BLaER1 (cell line): ENCODE measurements at regions not wholly inside any gene's neighbourhood (a gene's known extent, or its start where the extent isn't known, plus 50 kb on each side); places are given as distances from the start of the nearest gene placed in this dataset.
"Not testable (repeated sequence)": the region's sequence is repeated elsewhere in the genome, so short reads cannot be mapped to it uniquely, and the experiment has no call there.

Experiments
- H3K27ac ChIP-seq: shearing (Covaris generic); formaldehyde crosslinking; 2 replicates; pipeline ENCODE4 v1.8.1; 2022
- H3K27me3 ChIP-seq: shearing (Covaris generic); formaldehyde crosslinking; 2 replicates; pipeline ENCODE4 v1.8.1; 2022
- H3K36me3 ChIP-seq: shearing (Covaris generic); formaldehyde crosslinking; 2 replicates; pipeline ENCODE4 v1.8.1; 2022
- H3K4me1 ChIP-seq: shearing (Covaris generic); formaldehyde crosslinking; 2 replicates; pipeline ENCODE4 v1.8.1; 2022
- H3K4me2 ChIP-seq: shearing (Covaris generic); formaldehyde crosslinking; 2 replicates; pipeline ENCODE4 v1.8.1; 2022
- H3K4me3 ChIP-seq: shearing (Covaris generic); formaldehyde crosslinking; 2 replicates; pipeline ENCODE4 v1.8.1; 2022
- H3K9ac ChIP-seq: shearing (Covaris generic); formaldehyde crosslinking; 2 replicates; pipeline ENCODE4 v1.8.1; 2022
- H3K9me3 ChIP-seq: shearing (Covaris generic); formaldehyde crosslinking; 2 replicates; pipeline ENCODE4 v1.8.1; 2022
- H4K20me1 ChIP-seq: shearing (Covaris generic); formaldehyde crosslinking; 2 replicates; pipeline ENCODE4 v1.8.1; 2022
- Cebpa-rat ChIP-seq: shearing (Covaris generic); IDR thresholded peaks from 2 replicates; pipeline ENCODE4 v1.8.1; 2022

DNA sequence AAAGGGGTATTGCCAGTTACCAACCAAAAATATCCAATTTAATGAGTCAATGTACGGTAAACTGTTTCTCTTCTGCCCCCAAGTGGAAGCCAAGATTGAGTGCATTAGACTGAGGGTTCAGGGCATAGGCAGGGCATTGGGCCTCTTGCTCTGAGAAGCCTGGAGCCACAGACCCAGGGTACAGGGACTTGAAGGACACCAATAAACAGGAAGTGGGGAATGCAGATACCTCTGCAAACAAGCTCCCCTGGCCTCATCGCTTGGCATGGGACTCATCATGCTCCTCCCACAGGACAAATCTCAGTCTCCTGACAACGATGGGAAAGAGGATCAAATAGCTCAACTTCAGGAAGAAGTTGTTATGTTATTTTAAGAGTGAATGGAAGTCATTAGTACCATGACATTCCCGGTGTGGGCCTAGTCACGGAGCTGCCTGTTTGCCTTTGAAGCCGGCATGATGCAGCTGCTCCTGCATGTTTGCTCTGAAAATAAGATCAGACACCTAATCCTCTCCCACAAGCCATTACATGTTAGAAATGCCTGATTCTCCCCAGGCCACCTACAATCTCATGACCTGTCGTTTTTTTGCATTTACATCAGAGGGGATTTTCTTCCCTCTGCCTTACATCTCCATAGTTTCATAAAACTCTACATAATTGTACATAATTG is 224.2 kb downstream of the RCHY1 start:
- Histone ChIP-seq H3K36me3 (no peaks in the 10 kb centered on the region), H3K4me2 (no peak overlapping the region), H3K27ac (no peak overlapping the region), H3K4me3 (no peak overlapping the region), H3K9me3 (no peaks in the 10 kb centered on the region), H3K27me3 (no peaks in the 10 kb centered on the region), H4K20me1 (no peaks in the 10 kb centered on the region), H3K4me1 (no peaks in the 10 kb centered on the region), H3K9ac (no peak overlapping the region)
- TF ChIP-seq Cebpa-rat = no peak

DNA sequence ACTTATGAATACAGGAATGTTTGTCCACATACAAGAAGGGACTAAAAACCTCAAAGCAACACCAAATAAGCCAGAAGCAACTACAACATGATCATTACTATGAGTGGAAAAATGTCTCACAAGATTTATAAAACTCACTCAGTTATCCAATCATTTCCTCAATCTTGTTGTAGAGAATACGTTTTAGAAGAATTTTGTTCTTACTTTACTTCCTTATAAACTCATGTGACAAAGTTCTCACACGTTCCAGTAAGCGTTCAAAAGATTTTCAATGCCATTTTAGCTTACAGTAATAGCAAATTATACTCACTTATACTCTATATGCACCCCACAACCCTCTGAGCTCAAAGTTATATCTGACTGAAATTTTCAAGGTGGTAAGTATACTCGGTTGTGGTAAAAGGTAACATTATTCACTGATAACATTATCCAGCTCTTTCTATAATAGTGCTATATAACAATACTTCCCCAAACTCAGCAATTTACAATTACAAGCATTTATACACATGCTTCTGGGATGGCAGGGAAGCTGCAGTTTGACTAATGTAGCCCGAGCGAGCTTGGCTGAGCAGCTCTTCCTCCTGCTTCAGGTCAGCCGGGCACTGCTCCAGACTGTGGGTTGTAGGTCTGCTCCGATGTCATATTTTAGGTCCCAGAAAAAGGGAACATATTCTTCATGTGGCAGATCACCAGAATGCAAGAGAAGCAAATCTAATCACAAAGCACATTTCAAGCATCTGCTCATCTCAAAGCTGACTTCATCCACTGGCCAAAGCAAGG is 226.3 kb downstream of the RCHY1 start:
- TF ChIP-seq Cebpa-rat = no peak
- Histone ChIP-seq H3K4me2 (no peak overlapping the region), H3K9me3 (no peaks in the 10 kb centered on the region)

DNA sequence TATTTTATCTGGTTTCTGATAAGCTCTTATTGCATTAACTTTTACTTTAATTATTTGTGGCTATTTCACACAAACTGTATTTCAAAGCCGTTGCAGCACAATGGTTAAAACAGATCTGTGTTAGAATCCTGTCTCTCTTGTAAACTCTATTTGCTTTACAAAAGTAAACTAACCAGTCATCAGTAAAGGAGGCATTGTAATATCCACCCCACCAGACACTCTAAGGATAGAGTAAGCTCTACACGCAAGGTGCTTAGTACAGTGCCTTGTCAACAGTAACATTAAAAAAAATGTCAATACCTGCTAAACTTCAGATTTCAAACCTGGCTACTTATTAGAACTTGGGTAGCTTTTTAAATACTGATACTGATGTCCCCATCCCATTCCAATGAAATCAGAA is 228.4 kb downstream of the RCHY1 start:
- Histone ChIP-seq H4K20me1 (no peaks in the 10 kb centered on the region), H3K4me2 (no peak overlapping the region), H3K9me3 (no peaks in the 10 kb centered on the region), H3K9ac (no peak overlapping the region), H3K4me3 (no peak overlapping the region), H3K36me3 (no peaks in the 10 kb centered on the region), H3K27me3 (no peaks in the 10 kb centered on the region), H3K27ac (no peak overlapping the region), H3K4me1 (peaks cover 7% of the 10 kb centered on the region; the same call in 1 of the 2 replicates)
- no peak for TF ChIP-seq Cebpa-rat

More for the DNA sequence above, 226.3 kb downstream of the RCHY1 start:
- no peak overlapping the region for H3K27ac ChIP-seq
- H4K20me1 ChIP-seq = no peaks in the 10 kb centered on the region
- H3K36me3 ChIP-seq = no peaks in the 10 kb centered on the region
- H3K27me3 ChIP-seq = no peaks in the 10 kb centered on the region
- no peaks in the 10 kb centered on the region for H3K4me1 ChIP-seq
- no peak overlapping the region for H3K9ac ChIP-seq
- no peak overlapping the region for H3K4me3 ChIP-seq

DNA sequence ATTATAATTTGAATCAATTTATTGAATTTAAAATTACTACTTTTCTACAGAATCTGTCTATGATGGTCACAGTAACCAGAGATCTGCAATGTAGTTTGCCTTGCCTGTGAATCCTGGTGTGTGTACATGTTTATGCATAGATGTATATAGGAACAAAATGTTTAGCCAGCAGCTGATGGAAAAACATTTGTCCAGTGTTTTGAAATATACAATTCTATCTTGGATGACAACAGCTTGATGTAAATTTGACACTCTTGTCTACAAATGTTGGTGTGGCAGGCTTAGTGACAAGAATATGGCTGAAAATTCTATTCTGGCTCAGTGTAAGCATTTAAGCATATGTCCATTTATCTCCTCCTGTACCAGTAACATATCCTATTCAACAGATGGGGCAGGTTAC is 229.4 kb downstream of the RCHY1 start:
- H3K4me1 ChIP-seq = peaks cover 7% of the 10 kb centered on the region; the same call in 1 of the 2 replicates
- H3K9ac ChIP-seq = no peak overlapping the region
- H3K27ac ChIP-seq = no peak overlapping the region
- H3K4me2 ChIP-seq = no peak overlapping the region
- H3K27me3 ChIP-seq = no peaks in the 10 kb centered on the region
- no peaks in the 10 kb centered on the region for H3K9me3 ChIP-seq
- no peaks in the 10 kb centered on the region for H3K36me3 ChIP-seq
- H4K20me1 ChIP-seq = no peaks in the 10 kb centered on the region
- no peak for TF ChIP-seq Cebpa-rat
- no peak overlapping the region for H3K4me3 ChIP-seq

DNA sequence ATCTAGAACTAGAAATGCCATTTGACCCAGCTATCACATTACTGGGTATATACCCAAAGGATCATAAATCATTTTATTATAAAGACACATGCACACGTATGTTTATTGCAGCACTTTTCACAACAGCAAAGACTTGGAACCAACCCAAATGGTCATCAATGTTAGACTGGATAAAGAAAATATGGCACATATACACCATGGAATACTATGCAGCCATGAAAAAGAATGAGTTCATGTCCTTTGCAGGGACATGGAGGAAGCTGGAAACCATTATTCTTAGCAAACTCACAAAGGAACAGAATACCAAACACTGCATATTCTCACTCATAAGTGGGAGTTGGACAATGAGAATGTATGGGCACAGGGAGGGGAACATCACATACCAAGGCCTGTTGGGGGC is 233.7 kb downstream of the RCHY1 start:
- not testable (repeated sequence) for H3K4me2 ChIP-seq, H3K9ac ChIP-seq, H3K4me1 ChIP-seq

DNA sequence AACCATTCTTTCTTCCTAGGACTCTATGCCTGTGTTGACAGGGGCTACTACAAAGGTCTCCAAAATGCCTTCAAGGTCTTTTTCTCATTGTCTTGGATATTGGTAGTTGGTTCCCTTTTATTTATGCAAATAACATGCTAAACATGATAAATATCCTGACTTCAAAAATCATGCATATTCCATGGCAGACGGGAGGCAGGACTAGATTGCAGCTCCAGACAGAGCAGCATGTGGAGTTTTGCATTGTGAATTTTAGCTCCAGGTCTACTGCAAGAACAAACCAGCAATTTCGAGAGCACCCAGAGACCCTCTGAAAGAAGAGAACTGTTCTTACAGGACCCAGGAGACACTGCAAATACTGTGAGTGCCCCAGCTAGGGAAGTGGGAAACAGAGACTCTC is 254.9 kb downstream of the RCHY1 start:
- no peaks in the 10 kb centered on the region for H3K9me3 ChIP-seq
- H3K27me3 ChIP-seq = no peaks in the 10 kb centered on the region
- no peak overlapping the region for H3K4me2 ChIP-seq
- no peaks in the 10 kb centered on the region for H3K4me1 ChIP-seq
- H3K9ac ChIP-seq = no peak overlapping the region
- H3K4me3 ChIP-seq = no peak overlapping the region
- H3K27ac ChIP-seq = no peak overlapping the region
- H3K36me3 ChIP-seq = no peaks in the 10 kb centered on the region
- no peaks in the 10 kb centered on the region for H4K20me1 ChIP-seq
- TF ChIP-seq Cebpa-rat = no peak

More for the DNA sequence above, 233.7 kb downstream of the RCHY1 start:
- H3K27ac ChIP-seq, H3K36me3 ChIP-seq, H4K20me1 ChIP-seq, H3K27me3 ChIP-seq, H3K4me3 ChIP-seq, H3K9me3 ChIP-seq: not testable (repeated sequence)

DNA sequence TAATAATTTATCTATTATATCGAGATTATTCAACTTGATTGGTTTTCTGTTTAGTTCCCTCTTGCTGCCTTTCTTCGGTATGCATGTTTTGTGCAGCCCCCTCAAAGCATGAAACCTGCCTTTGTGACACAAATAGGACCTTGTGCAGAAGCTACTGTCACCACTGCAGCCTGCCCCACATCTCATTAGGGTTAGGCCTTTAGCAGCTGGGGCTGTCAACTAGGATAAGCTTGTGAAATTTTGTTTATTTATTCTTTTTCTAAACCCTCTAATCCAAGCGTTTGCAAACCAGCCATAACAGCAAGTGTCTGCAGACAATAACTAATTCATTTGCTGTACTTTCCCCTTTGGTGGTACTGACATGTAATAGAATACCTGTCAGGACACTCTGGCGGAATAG is 258.9 kb downstream of the RCHY1 start:
- Histone ChIP-seq H3K4me2 (no peak overlapping the region), H3K27ac (no peak overlapping the region), H3K27me3 (no peaks in the 10 kb centered on the region), H3K4me3 (no peak overlapping the region), H3K36me3 (no peaks in the 10 kb centered on the region), H4K20me1 (no peaks in the 10 kb centered on the region), H3K4me1 (peaks cover 14% of the 10 kb centered on the region), H3K9ac (no peak overlapping the region), H3K9me3 (no peaks in the 10 kb centered on the region)
- TF ChIP-seq Cebpa-rat = no peak

DNA sequence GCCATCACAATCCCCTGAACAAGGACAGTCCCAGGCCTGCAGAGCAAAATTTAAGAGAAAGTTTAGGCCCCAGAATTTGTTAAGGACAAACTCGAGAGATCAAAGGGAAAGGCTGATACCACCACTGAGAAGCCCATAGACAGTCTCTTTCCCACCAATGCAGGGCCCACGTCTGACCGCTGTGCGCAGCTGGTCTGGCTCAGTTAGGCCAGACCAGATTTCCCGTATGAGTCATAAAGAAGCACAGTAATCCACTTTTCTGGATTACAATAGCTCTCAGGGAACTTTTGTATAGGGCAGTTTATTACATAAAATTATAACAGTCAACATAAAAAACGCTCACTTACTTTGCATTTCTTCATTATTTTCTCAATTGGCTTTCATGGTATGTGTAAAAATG is 259.5 kb downstream of the RCHY1 start:
- H3K4me1 ChIP-seq = peaks cover 14% of the 10 kb centered on the region
- H3K9me3 ChIP-seq = no peaks in the 10 kb centered on the region
- no peaks in the 10 kb centered on the region for H4K20me1 ChIP-seq
- H3K27me3 ChIP-seq = no peaks in the 10 kb centered on the region
- no peak overlapping the region for H3K9ac ChIP-seq
- H3K36me3 ChIP-seq = no peaks in the 10 kb centered on the region
- no peak overlapping the region for H3K4me2 ChIP-seq
- H3K4me3 ChIP-seq = no peak overlapping the region
- TF ChIP-seq Cebpa-rat = no peak
- H3K27ac ChIP-seq = no peak overlapping the region

DNA sequence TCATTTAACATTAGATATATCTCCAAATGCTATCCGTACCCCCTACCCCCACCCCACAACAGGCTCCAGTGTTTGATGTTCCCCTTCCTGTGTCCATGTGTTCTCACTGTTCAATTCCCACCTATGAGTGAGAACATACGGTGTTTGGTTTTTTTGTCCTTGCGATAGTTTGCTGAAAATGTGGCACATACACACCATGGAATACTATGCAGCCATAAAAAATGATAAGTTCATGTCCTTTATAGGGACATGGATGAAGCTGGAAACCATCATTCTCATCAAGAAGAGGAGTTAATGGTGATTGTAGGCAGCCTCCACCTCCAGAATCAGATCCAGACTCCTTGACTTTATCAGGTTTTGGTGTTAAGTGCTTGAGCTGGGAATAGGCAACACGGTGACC is 261.1 kb downstream of the RCHY1 start:
- not testable (repeated sequence) for H3K4me3 ChIP-seq, H3K9me3 ChIP-seq, H3K27ac ChIP-seq, H3K9ac ChIP-seq, H3K27me3 ChIP-seq, H3K4me2 ChIP-seq, H3K36me3 ChIP-seq, H4K20me1 ChIP-seq
- peaks cover 14% of the 10 kb centered on the region for H3K4me1 ChIP-seq

DNA sequence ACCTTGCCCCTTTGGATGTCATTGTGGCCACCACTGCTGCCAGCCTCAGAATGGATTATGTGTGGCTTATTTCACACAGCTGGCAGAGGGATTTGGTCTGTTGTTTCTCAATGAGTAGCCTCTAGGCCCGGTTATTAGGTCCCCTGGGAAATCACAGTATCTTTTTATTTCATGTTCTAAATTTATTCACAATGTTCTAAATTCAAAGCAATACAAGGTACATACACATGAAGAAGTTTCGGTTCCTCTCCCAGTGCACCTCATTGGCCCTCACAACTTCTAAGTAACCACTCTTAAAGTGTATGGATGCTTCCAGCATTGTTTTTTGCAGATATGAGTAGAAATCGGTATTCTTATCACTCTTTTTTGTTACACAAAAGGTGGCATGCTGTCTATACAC is 262.7 kb downstream of the RCHY1 start:
- no peaks in the 10 kb centered on the region for H3K9me3 ChIP-seq
- H3K4me3 ChIP-seq = no peak overlapping the region
- H3K4me2 ChIP-seq = peak overlapping the region; percentile 67
- H3K4me1 ChIP-seq = peaks cover 14% of the 10 kb centered on the region
- H4K20me1 ChIP-seq = no peaks in the 10 kb centered on the region
- no peaks in the 10 kb centered on the region for H3K27me3 ChIP-seq
- no peak overlapping the region for H3K9ac ChIP-seq
- no peaks in the 10 kb centered on the region for H3K36me3 ChIP-seq
- H3K27ac ChIP-seq = no peak overlapping the region
- no peak for TF ChIP-seq Cebpa-rat
